ENCODE measurements at regions not wholly inside any gene's neighbourhood (a gene's known extent, or its start where the extent isn't known, plus 50 kb on each side); places are given as distances from the start of the nearest gene placed in this dataset.

GRCh38 chr5:158602981-158603380 is 496.7 kb downstream of the EBF1 start:
- no peak for TF ChIP-seq CTCF (IDR thresholded peaks at IDR 0.05)
- TF ChIP-seq POLR2A (IDR thresholded peaks at IDR 0.05): no peak

Measured in lower leg skin (tissue), 3 donors.